ENCODE measurements at regions not wholly inside any gene's neighbourhood (a gene's known extent, or its start where the extent isn't known, plus 50 kb on each side); places are given as distances from the start of the nearest gene placed in this dataset.

GRCh38 chr4:22094217-22094616 is 145.6 kb upstream of the KCNIP4 start:
- TF ChIP-seq YY1 (tag by site-specific recombination; IDR thresholded peaks at IDR 0.05), result no peak
- no peak for TF ChIP-seq ZEB2 (tag by site-specific recombination; IDR thresholded peaks at IDR 0.05)
- no peak for TF ChIP-seq REST (tag by site-specific recombination; IDR thresholded peaks at IDR 0.05)
- no peak for TF ChIP-seq ZNF692 (tag by site-specific recombination; IDR thresholded peaks at IDR 0.05)
- no peak for TF ChIP-seq SALL2 (tag by site-specific recombination; IDR thresholded peaks at IDR 0.05; ENCODE audit: borderline replicate concordance)
- no peak for TF ChIP-seq ZNF488 (tag by site-specific recombination; IDR thresholded peaks at IDR 0.05)
- TF ChIP-seq KLF16 (tag by site-specific recombination; IDR thresholded peaks at IDR 0.05), result no peak
- no peak for TF ChIP-seq REPIN1 (tag by site-specific recombination; IDR thresholded peaks at IDR 0.05; ENCODE audit: low read depth)
- TF ChIP-seq ZNF24 (tag by site-specific recombination; IDR thresholded peaks at IDR 0.05), result no peak
- no peak for TF ChIP-seq CTCF (tag by site-specific recombination; IDR thresholded peaks at IDR 0.05)

All from HEK293 (cell line).